ENCODE measurements at regions not wholly inside any gene's neighbourhood (a gene's known extent, or its start where the extent isn't known, plus 50 kb on each side); places are given as distances from the start of the nearest gene placed in this dataset.

GRCh38 chr22:22156716-22157347 is 87.8 kb upstream of the VPREB1 start:
- no peaks in the 10 kb centered on the region for H3K4me1 ChIP-seq (ENCODE audit: control insufficient read depth in 1 of 2, insufficient read depth in 2 of 2, low read length in 2 of 2)
- H3K4me3 ChIP-seq (ENCODE audit: low read length in 2 of 2) = no peak overlapping the region
- H3K27ac ChIP-seq (ENCODE audit: low read depth in 1 of 2, low read length in 2 of 2) = no peak overlapping the region
- H3K9me3 ChIP-seq (ENCODE audit: control insufficient read depth, low read length) = no peaks in the 10 kb centered on the region
- no peaks in the 10 kb centered on the region for H3K27me3 ChIP-seq (ENCODE audit: control insufficient read depth in 1 of 2, insufficient read depth in 2 of 2, low read length in 1 of 2)
- intact Hi-C loops (cut with DNase I) = no loop called here
- DNase-seq (peak in 1 of 2 donors; percentile 47), ATAC-seq (ENCODE audit: low FRiP score) (peak; percentile 62)
- H3K36me3 ChIP-seq (ENCODE audit: control insufficient read depth in 1 of 2, insufficient read depth in 2 of 2, low read length in 1 of 2) = no peaks in the 10 kb centered on the region
- 32 to 40% methylated on average over 9 of the region's 9 CpGs for WGBS, 2 donors

- no peaks in the 10 kb centered on the region for H3K27me3 ChIP-seq (ENCODE audit: control insufficient read depth in 1 of 2, insufficient read depth in 2 of 2, low read length in 1 of 2)
- H3K9me3 ChIP-seq (ENCODE audit: control insufficient read depth, low read length) = no peaks in the 10 kb centered on the region
- intact Hi-C loops (cut with DNase I) = no loop called here
- no peak overlapping the region for H3K4me3 ChIP-seq (ENCODE audit: low read length in 2 of 2)
- H3K27ac ChIP-seq (ENCODE audit: low read depth in 1 of 2, low read length in 2 of 2) = no peak overlapping the region
- 51 to 53% methylated on average over 2 of the region's 2 CpGs for WGBS, 2 donors
- no peaks in the 10 kb centered on the region for H3K4me1 ChIP-seq (ENCODE audit: control insufficient read depth in 1 of 2, insufficient read depth in 2 of 2, low read length in 2 of 2)
- ATAC-seq (ENCODE audit: low FRiP score) (no peak), DNase-seq (no peak)
- no peaks in the 10 kb centered on the region for H3K36me3 ChIP-seq (ENCODE audit: control insufficient read depth in 1 of 2, insufficient read depth in 2 of 2, low read length in 1 of 2)
Measured at GRCh38 chr22:22156348-22156715, 88.3 kb upstream of the VPREB1 start.

DNA sequence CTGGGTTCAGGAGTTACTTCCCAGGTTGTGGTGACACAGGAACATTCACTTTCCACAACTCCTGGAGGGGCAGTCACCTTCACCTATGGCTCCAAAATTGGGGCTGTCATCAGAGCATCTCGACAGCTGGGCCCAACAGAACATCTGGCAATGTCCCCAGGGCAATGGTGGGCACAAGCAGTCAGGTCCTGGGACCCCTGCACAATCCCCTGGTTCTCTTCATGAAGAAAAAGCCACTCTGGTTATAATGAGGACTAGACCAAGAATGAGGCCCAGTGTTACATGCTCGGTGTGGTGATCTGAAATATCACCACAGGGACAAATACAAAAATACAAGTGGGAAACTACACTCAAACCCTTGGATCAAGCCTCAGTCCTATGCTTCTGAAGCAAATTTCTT is 89.0 kb upstream of the VPREB1 start:
- intact Hi-C loops (cut with DNase I) = no loop called here
- no peak for ATAC-seq (ENCODE audit: low FRiP score)
- no peaks in the 10 kb centered on the region for H3K9me3 ChIP-seq (ENCODE audit: control insufficient read depth, low read length)
- H3K4me1 ChIP-seq (ENCODE audit: control insufficient read depth in 1 of 2, insufficient read depth in 2 of 2, low read length in 2 of 2) = no peaks in the 10 kb centered on the region
- no peak for DNase-seq
- no peak overlapping the region for H3K27ac ChIP-seq (ENCODE audit: low read depth in 1 of 2, low read length in 2 of 2)
- no peaks in the 10 kb centered on the region for H3K36me3 ChIP-seq (ENCODE audit: control insufficient read depth in 1 of 2, insufficient read depth in 2 of 2, low read length in 1 of 2)
- WGBS, 2 donors = 67 to 69% methylated on average over 2 of the region's 2 CpGs
- no peaks in the 10 kb centered on the region for H3K27me3 ChIP-seq (ENCODE audit: control insufficient read depth in 1 of 2, insufficient read depth in 2 of 2, low read length in 1 of 2)
- no peak overlapping the region for H3K4me3 ChIP-seq (ENCODE audit: low read length in 2 of 2)

- no peaks in the 10 kb centered on the region for H3K27me3 ChIP-seq (ENCODE audit: control insufficient read depth in 1 of 2, insufficient read depth in 2 of 2, low read length in 1 of 2)
- no peaks in the 10 kb centered on the region for H3K9me3 ChIP-seq (ENCODE audit: control insufficient read depth, low read length)
- WGBS, 2 donors = 26 to 29% methylated on average over 2 of the region's 2 CpGs
- H3K4me1 ChIP-seq (ENCODE audit: control insufficient read depth in 1 of 2, insufficient read depth in 2 of 2, low read length in 2 of 2) = no peaks in the 10 kb centered on the region
- H3K4me3 ChIP-seq (ENCODE audit: low read length in 2 of 2) = no peak overlapping the region
- H3K27ac ChIP-seq (ENCODE audit: low read depth in 1 of 2, low read length in 2 of 2) = no peak overlapping the region
- intact Hi-C loops (cut with DNase I) = no loop called here
- ATAC-seq (ENCODE audit: low FRiP score) (no peak), DNase-seq (no peak)
- H3K36me3 ChIP-seq (ENCODE audit: control insufficient read depth in 1 of 2, insufficient read depth in 2 of 2, low read length in 1 of 2) = no peaks in the 10 kb centered on the region
Measured at GRCh38 chr22:22155146-22155545, 89.4 kb upstream of the VPREB1 start.

DNA sequence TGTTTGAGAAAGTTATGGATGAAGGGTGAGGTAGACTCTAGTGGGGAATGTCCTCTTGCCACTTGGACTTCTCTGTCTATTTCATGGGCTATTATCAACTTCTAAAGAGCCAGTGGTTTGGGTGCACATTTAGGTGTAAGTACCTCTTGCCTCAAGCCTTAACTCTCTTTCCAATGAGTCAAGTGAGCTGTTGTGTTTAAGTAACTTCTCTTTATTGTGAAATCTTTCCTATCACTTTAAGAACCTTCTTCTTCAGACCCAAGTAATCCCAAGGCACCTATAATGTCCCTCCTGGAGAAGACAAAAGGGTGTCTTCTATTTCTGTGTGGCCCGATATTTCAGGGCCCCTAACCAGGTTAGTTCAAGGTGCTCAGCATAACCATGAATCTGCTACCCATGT is 90.5 kb upstream of the VPREB1 start:
- intact Hi-C loops (cut with DNase I) = no loop called here
- ATAC-seq (ENCODE audit: low FRiP score) = no peak
- WGBS, 2 donors = 74 to 84% methylated on average over 1 of the region's 1 CpG

GRCh38 chr22:22151308-22151707 is 93.3 kb upstream of the VPREB1 start:
- H3K27ac ChIP-seq (ENCODE audit: low read depth in 1 of 2, low read length in 2 of 2) = no peak overlapping the region
- H3K4me1 ChIP-seq (ENCODE audit: control insufficient read depth in 1 of 2, insufficient read depth in 2 of 2, low read length in 2 of 2) = no peaks in the 10 kb centered on the region
- DNase-seq = no peak
- H3K9me3 ChIP-seq (ENCODE audit: control insufficient read depth, low read length) = no peaks in the 10 kb centered on the region
- WGBS, 2 donors = 85 to 90% methylated on average over 2 of the region's 2 CpGs
- no peak overlapping the region for H3K4me3 ChIP-seq (ENCODE audit: low read length in 2 of 2)
- ATAC-seq (ENCODE audit: low FRiP score) = no peak
- H3K27me3 ChIP-seq (ENCODE audit: control insufficient read depth in 1 of 2, insufficient read depth in 2 of 2, low read length in 1 of 2) = no peaks in the 10 kb centered on the region
- intact Hi-C loops (cut with DNase I) = no loop called here
- H3K36me3 ChIP-seq (ENCODE audit: control insufficient read depth in 1 of 2, insufficient read depth in 2 of 2, low read length in 1 of 2) = no peaks in the 10 kb centered on the region

More for the DNA sequence above, 90.5 kb upstream of the VPREB1 start:
- Histone ChIP-seq H3K36me3 (ENCODE audit: control insufficient read depth in 1 of 2, insufficient read depth in 2 of 2, low read length in 1 of 2) (no peaks in the 10 kb centered on the region), H3K4me1 (ENCODE audit: control insufficient read depth in 1 of 2, insufficient read depth in 2 of 2, low read length in 2 of 2) (no peaks in the 10 kb centered on the region), H3K9me3 (ENCODE audit: control insufficient read depth, low read length) (no peaks in the 10 kb centered on the region), H3K27me3 (ENCODE audit: control insufficient read depth in 1 of 2, insufficient read depth in 2 of 2, low read length in 1 of 2) (no peaks in the 10 kb centered on the region), H3K4me3 (ENCODE audit: low read length in 2 of 2) (no peak overlapping the region), H3K27ac (ENCODE audit: low read depth in 1 of 2, low read length in 2 of 2) (no peak overlapping the region)
- no peak for DNase-seq

DNA sequence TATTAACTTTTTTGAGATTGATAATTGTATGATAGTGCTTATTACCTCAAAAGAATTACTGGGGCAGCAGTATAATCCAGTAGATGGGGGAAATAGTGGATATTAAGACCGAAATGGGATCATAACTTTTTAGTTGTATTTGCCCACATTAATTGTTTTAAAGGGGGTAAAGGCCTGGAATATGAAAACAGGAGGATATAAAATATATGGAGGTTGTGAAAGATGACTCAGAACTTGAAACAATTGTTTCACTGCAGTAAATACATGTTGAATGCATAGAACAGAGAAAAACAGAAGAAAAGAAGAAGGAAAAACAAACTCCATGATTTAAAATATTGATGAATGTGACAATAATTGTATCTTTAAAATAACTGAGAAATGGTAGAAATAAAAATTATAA is 94.1 kb upstream of the VPREB1 start:
- Histone ChIP-seq H3K9me3 (ENCODE audit: control insufficient read depth, low read length) (no peaks in the 10 kb centered on the region), H3K4me3 (ENCODE audit: low read length in 2 of 2) (no peak overlapping the region), H3K27me3 (ENCODE audit: control insufficient read depth in 1 of 2, insufficient read depth in 2 of 2, low read length in 1 of 2) (no peaks in the 10 kb centered on the region), H3K36me3 (ENCODE audit: control insufficient read depth in 1 of 2, insufficient read depth in 2 of 2, low read length in 1 of 2) (no peaks in the 10 kb centered on the region), H3K27ac (ENCODE audit: low read depth in 1 of 2, low read length in 2 of 2) (no peak overlapping the region), H3K4me1 (ENCODE audit: control insufficient read depth in 1 of 2, insufficient read depth in 2 of 2, low read length in 2 of 2) (no peaks in the 10 kb centered on the region)
- DNase-seq (no peak), ATAC-seq (ENCODE audit: low FRiP score) (no peak)
- intact Hi-C loops (cut with DNase I) = no loop called here
- whole genome bisulfite sequencing, 2 donors = 32 to 39% methylated on average over 1 of the region's 1 CpG

GRCh38 chr22:22148905-22149304 is 95.7 kb upstream of the VPREB1 start:
- Histone ChIP-seq H3K27ac (ENCODE audit: low read depth in 1 of 2, low read length in 2 of 2) (no peak overlapping the region), H3K27me3 (ENCODE audit: control insufficient read depth in 1 of 2, insufficient read depth in 2 of 2, low read length in 1 of 2) (no peaks in the 10 kb centered on the region), H3K9me3 (ENCODE audit: control insufficient read depth, low read length) (no peaks in the 10 kb centered on the region), H3K36me3 (ENCODE audit: control insufficient read depth in 1 of 2, insufficient read depth in 2 of 2, low read length in 1 of 2) (no peaks in the 10 kb centered on the region), H3K4me1 (ENCODE audit: control insufficient read depth in 1 of 2, insufficient read depth in 2 of 2, low read length in 2 of 2) (no peaks in the 10 kb centered on the region), H3K4me3 (ENCODE audit: low read length in 2 of 2) (no peak overlapping the region)
- DNase-seq = no peak
- no peak for ATAC-seq (ENCODE audit: low FRiP score)
- intact Hi-C loops (cut with DNase I) = no loop called here
- 53 to 55% methylated on average over 1 of the region's 1 CpG for WGBS, 2 donors

DNA sequence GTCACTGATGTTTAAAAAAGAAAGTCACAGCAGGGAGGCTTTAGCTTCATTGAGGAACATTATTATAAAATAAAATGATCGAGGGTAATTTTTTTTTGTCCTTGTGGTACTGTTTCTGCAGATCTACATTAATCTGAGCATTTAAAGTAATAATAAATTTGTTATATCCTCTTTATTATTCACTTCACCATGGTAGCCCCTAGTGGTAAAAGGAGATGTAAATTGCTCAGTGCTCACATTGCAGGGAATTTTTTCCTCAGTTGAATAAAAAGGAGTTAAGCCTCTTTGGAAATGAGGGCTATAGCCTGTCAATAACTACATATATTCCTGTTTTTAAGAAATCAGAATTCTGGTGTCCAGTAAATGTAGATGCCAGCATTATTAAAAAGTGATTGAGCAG is 99.7 kb upstream of the VPREB1 start:
- intact Hi-C loops (cut with DNase I) = no loop called here

More for the DNA sequence above, 99.7 kb upstream of the VPREB1 start:
- H3K4me3 ChIP-seq (ENCODE audit: low read length in 2 of 2) = no peak overlapping the region
- no peaks in the 10 kb centered on the region for H3K9me3 ChIP-seq (ENCODE audit: control insufficient read depth, low read length)
- no peak overlapping the region for H3K27ac ChIP-seq (ENCODE audit: low read depth in 1 of 2, low read length in 2 of 2)
- no peak for DNase-seq
- no peaks in the 10 kb centered on the region for H3K4me1 ChIP-seq (ENCODE audit: control insufficient read depth in 1 of 2, insufficient read depth in 2 of 2, low read length in 2 of 2)
- 83 to 92% methylated on average over 1 of the region's 1 CpG for WGBS, 2 donors
- H3K27me3 ChIP-seq (ENCODE audit: control insufficient read depth in 1 of 2, insufficient read depth in 2 of 2, low read length in 1 of 2) = no peaks in the 10 kb centered on the region
- no peaks in the 10 kb centered on the region for H3K36me3 ChIP-seq (ENCODE audit: control insufficient read depth in 1 of 2, insufficient read depth in 2 of 2, low read length in 1 of 2)
- no peak for ATAC-seq (ENCODE audit: low FRiP score)

Measured in aorta (tissue), 5 donors.